Activated T-cell treated with anti-CD3 and anti-CD28 coated beads for 1 hour (primary cell): ENCODE measurements at regions not wholly inside any gene's neighbourhood (a gene's known extent, or its start where the extent isn't known, plus 50 kb on each side); places are given as distances from the start of the nearest gene placed in this dataset.

Source experiments
- DNase-seq: peaks from one replicate; pipeline ENCODE4 v3.0.0-alpha.2; 2020; ENCODE audit warnings: low read depth

- no peak for DNase-seq
Observed at GRCh38 chr11:116442238-116442752, 330.5 kb downstream of the BUD13 start.

GRCh38 chr11:116439361-116439677 is 333.5 kb downstream of the BUD13 start:
- DNase-seq = no peak

DNA sequence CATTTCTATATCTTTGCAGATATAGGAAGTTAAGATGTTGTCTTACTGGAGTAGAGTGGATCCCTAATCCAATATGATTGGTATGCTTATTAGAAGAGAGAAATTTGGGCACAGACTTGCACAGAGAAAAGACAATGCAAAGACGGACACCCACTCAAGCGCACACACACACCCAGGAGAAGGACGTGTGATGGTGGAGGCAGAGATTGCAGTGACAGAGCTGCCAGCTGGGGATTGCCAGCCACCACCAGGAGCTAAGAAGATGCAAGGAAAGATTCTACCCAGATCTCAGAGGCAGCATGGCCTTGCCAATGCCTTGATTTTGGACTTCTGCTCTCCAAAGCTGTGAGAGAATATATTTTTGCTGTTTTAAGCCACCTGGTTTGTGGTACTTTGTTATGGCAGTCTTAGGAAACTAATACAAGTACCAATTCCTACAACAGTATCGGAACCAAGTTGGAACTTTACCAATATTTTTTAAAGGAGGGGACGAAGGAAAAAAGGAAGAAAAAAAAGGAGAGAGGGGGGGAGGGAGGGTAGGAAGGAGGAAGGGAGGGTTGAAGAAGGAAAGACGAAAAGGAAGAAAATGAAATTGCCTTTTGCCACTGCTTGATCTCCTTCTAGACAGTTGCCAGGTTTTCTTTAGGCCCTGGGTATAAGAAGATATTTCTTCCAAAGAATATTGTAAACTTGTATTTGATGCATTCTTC is 334.0 kb downstream of the BUD13 start:
- no peak for DNase-seq

DNA sequence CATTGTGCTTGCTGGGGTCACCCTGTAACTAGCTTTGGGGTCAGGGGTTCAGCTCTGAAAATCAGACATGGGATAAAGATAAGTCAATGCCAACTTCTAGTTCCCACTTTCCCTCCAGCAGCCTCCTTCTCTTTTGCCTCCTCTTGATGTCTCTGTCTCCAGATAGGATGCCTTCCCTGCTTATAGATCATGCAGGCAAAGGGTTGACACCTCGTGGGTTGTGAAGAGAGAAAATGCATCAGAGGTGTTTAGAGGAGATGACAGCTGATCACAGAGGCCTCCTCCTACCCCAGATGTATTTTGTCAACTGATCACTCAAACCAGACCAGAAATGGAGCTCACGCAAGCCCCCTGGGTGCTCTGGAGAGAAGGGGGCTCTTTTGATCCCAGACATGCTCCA is 337.8 kb downstream of the BUD13 start:
- no peak for DNase-seq

GRCh38 chr11:116432301-116432700 is 340.5 kb downstream of the BUD13 start:
- DNase-seq = no peak

- no peak for DNase-seq
Observed at GRCh38 chr11:116431842-116432241, 340.9 kb downstream of the BUD13 start.

- DNase-seq = no peak
Observed at GRCh38 chr11:116428638-116428975, 344.2 kb downstream of the BUD13 start.

- no peak for DNase-seq
Observed at GRCh38 chr11:116427903-116428637, 344.7 kb downstream of the BUD13 start.

DNA sequence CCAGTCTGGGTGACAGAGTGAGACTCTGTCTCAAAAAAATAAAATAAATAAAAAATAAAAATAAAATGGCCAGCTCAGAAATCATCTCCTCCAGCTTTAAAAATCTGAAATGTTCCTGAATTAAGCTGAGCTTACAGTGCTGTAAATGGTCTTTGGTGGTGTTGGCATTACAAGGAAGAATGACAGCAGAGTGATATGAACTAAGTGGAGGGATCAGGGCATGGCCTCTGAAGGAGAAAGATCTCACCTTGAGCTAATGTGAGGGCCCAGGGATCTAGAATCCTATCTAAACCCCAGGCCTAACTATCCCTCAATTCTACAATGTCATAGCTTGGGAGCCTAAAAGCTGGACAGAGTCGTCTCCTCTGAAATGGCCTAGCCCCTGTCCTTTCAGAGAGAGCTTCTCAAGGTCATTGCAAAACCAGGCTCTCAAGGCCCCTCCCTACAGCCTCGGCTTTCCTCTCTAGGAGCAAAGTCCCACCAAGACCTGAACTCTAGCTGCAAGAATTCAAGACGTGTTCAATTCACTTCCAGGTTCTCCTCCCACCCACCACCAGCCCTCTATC is 345.4 kb downstream of the BUD13 start:
- no peak for DNase-seq

DNA sequence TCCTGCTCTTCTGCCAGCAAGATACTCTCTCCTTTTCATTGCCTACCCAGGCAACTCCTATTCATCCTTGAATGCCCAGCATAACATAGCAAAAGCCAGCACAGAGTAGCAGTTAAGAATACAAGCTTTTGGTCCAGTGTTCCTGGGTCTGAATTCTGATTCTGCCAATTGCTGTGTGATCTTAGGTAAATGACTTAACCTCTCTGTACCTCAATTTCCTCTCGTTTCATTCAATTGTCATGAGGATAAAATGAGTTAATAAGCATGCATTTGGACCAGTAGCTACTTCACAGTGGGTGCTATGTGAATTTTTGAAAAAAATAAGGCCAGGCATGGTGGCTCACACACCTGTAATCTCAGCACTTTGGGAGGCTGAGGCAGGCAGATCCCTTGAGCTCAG is 346.0 kb downstream of the BUD13 start:
- DNase-seq = no peak

GRCh38 chr11:116424615-116425261 is 348.0 kb downstream of the BUD13 start:
- no peak for DNase-seq

DNA sequence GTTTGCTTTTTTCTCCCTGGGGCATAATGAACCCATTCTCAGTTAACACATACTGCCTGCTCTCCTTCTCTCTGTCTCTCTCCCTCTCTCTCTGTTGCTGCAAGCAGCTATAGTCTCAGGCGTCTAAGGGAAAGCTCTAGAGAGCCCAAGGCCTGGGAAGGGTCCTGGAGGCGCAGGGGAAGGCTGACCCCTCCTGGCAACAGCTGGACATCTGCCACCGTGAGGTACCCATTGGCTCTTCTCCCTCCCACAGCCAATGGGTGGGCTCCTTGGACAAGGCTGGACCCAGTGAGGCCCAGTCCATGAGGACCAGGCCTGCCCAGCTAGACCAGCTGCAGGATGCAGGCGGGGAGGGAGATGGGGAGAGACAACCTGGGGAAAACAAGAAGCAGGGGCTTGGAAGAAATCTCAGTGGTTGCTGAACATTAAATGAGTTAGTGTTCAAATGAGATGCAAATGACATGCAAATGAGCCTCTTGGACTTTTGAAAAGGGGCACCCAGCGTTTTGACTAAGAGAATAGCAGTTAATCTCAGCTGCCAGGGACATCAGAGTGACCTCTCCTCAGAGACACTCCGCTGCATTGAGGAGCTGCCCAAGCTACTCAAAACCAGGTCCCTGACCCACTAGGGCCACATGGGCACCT is 349.7 kb downstream of the BUD13 start:
- no peak for DNase-seq

- DNase-seq = no peak
Observed at GRCh38 chr11:116422556-116422955, 350.2 kb downstream of the BUD13 start.

- DNase-seq = no peak
Observed at GRCh38 chr11:116421529-116422185, 351.1 kb downstream of the BUD13 start.

- no peak for DNase-seq
Observed at GRCh38 chr11:116420770-116421528, 351.8 kb downstream of the BUD13 start.

DNA sequence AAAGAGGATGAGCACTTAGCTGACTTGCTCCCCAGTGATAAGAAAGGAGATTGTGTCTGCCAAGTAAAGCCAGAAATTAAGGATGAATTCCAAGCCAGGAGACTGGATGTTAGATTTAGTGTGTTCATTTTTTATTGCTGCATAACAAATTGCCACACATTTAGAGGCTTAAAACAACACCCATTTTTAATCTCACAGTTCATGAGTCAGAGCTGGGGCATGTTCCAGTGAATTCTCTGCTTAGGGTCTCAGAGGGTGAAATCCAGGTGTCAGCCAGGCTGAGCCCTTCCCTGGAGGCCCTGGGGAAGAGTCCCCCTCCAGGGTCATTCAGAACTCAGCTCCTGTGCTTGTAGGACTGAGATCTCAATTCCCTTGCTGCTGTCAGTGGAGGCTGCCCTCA is 352.8 kb downstream of the BUD13 start:
- DNase-seq = no peak

DNA sequence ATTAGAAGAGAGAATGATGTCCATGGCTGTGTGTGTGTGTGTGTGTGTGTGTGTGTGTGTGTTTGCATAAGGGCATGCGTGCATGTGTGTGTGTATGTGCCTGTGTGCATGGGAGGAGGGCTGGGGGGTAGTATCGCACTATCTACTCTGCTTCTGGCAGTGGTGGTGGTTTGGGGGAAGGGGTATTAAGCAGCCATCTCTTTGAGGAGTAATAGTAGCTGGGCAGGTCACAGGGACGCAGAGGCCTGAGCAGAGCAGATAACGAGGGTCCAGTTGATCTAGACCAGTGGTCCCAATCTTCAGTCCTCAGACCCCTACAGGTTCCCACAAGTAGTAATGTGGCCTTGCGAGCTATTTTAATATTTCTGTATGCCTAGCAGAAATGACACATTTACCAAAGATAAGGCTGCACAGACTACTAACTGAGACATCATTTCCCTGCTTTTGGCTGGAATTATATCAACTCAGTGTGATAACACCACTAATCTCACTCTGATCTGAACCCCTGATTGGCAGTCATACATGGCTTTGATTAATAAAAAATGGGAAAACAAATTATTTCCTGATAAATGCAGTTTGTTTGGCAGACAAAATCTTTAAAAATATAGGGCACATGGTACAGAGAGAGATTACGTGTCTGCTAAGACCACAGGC is 354.3 kb downstream of the BUD13 start:
- DNase-seq = no peak

DNA sequence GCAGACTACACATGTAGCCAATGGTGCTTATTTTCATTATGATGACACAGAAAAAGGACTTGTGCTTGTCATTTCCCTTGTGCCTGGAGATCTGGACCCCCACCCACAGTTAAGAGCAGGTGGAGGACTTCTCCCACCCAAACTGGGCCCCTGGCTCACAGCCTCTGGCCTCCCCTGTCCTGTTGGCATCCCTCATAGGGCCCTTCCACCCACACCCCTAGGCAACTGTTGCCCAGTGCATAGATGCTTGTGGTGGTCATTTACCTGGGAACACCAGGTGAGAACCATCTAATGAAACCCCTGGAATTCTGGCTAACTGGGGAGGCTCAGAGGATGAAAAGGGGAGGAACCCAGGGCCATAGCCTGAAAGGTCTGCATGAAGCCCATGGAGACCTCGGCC is 355.9 kb downstream of the BUD13 start:
- DNase-seq = no peak

DNA sequence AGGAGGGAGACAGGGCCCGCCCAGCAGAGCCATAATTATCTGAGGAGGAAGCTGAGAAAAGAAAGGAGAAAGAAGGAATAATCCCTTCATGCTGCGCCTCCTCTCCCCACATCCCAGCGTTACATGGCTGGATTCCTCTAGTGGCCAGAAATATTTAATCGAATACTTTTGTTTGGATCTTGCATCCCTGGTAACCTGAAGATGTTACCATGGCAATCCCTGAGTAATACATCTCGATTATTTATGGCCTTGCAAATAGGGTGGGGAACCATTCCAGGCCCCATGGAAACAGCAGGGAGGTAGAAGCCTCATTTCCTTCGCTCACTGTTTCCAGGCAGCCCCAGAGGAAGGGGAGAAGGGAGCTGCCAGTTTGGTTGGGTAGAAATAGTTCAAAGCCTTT is 357.7 kb downstream of the BUD13 start:
- no peak for DNase-seq

- DNase-seq = no peak
Observed at GRCh38 chr11:116414357-116414880, 358.4 kb downstream of the BUD13 start.
